SK-N-SH (cell line): ENCODE measurements at regions not wholly inside any gene's neighbourhood (a gene's known extent, or its start where the extent isn't known, plus 50 kb on each side); places are given as distances from the start of the nearest gene placed in this dataset.

Experiments used
- CTCF ChIP-seq: fragments of 200-600 bp; sonication (generic); IDR thresholded peaks from 2 replicates; pipeline ENCODE4 v1.6.1; 2017; ENCODE audit warnings: antibody characterized with exemption, mild to moderate bottlenecking, moderate library complexity
- EP300 ChIP-seq, 2 experiments: IDR thresholded peaks; 2 replicates each; pipeline versions ENCODE4 v1.4.0 to v1.6.1; 2012; ENCODE audit warnings: borderline replicate concordance in 1 of 2, low read depth in 1 of 2, low read length in 1 of 2
- EZH2phosphoT487 ChIP-seq: fragments of 200-600 bp; sonication (generic); IDR thresholded peaks from 2 replicates; pipeline ENCODE4 v1.6.1; 2017; ENCODE audit warnings: low read depth, mixed run types, mild to moderate bottlenecking, antibody characterized with exemption, moderate library complexity, borderline replicate concordance
- GABPA ChIP-seq: IDR thresholded peaks from 2 replicates; pipeline ENCODE4 v1.4.0; 2012; ENCODE audit warnings: low read depth, mild to moderate bottlenecking
- POLR2AphosphoS5 ChIP-seq: IDR thresholded peaks from 2 replicates; pipeline ENCODE4 v1.6.1; 2012; ENCODE audit warnings: low read depth, low read length
- RCOR1 ChIP-seq: fragments of 150-350 bp; IDR thresholded peaks from 2 replicates; pipeline ENCODE4 v1.6.1; 2017; ENCODE audit warnings: antibody characterized with exemption, low read length
- REST ChIP-seq: IDR thresholded peaks from 2 replicates; pipeline ENCODE4 v1.6.1; 2012; ENCODE audit warnings: mild to moderate bottlenecking, low read depth, low read length, moderate library complexity
- RFX5 ChIP-seq: IDR thresholded peaks from 2 replicates; pipeline ENCODE4 v1.6.1; 2012; ENCODE audit warnings: mild to moderate bottlenecking, improper control_type of control experiment, low read length
- SMC3 ChIP-seq: IDR thresholded peaks from 2 replicates; pipeline ENCODE4 v1.6.1; 2012; ENCODE audit warnings: low read depth, low read length, improper control_type of control experiment
- TAF1 ChIP-seq: IDR thresholded peaks from 2 replicates; pipeline ENCODE4 v1.6.1; 2012; ENCODE audit warnings: low read depth, mild to moderate bottlenecking, low read length, moderate library complexity, borderline replicate concordance
- YY1 ChIP-seq: IDR thresholded peaks from 2 replicates; pipeline ENCODE4 v1.4.0; 2012; ENCODE audit warnings: low read depth, mild to moderate bottlenecking
- ZBTB33 ChIP-seq: IDR thresholded peaks from 2 replicates; pipeline ENCODE4 v1.4.0; 2012; ENCODE audit warnings: low read depth, borderline replicate concordance
- TF ChIP-seq, protein P1 (sequence below): IDR thresholded peaks from 2 replicates; pipeline ENCODE4 v1.4.0; 2012; ENCODE audit warnings: low read depth, borderline replicate concordance
- TF ChIP-seq, protein P2 (sequence below): fragments of 150-350 bp; IDR thresholded peaks from 2 replicates; pipeline ENCODE4 v1.6.1; 2017; ENCODE audit warnings: antibody characterized with exemption, low read length, low read depth, borderline replicate concordance

DNA sequence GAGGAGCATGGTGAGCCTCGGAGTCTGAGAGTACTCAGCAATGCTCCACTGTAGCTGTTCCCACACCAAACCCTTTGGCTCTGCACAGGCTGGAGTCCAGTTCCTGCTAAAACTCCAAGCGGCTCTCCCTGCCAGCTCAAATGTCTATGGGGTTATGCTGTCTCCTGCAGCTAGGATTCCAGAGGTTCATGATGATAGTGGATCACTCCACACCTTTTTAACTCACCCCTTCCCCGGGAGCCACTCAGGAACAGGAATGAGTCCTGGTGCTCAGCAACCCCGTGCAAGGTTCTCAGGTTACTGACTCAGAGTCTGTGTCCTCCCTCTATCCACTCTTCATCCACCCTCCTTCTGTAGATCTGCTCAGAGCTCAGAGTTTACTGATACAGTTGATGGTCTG is 410.0 kb downstream of the CDH19 start:
- TF ChIP-seq TAF1 (no peak), POLR2AphosphoS5 (no peak), EZH2phosphoT487 (no peak), CTCF (no peak), RCOR1 (no peak), YY1 (no peak), EP300 (IDR thresholded peaks at IDR 0.05; ENCODE audit: borderline replicate concordance in 1 of 2, low read depth in 1 of 2, low read length in 1 of 2) (no peak), GABPA (no peak), ZBTB33 (no peak), REST (no peak), RFX5 (no peak), SMC3 (no peak)
- TF ChIP-seq, protein P1, sequence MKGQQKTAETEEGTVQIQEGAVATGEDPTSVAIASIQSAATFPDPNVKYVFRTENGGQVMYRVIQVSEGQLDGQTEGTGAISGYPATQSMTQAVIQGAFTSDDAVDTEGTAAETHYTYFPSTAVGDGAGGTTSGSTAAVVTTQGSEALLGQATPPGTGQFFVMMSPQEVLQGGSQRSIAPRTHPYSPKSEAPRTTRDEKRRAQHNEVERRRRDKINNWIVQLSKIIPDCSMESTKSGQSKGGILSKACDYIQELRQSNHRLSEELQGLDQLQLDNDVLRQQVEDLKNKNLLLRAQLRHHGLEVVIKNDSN = no peak
- TF ChIP-seq, protein P2, sequence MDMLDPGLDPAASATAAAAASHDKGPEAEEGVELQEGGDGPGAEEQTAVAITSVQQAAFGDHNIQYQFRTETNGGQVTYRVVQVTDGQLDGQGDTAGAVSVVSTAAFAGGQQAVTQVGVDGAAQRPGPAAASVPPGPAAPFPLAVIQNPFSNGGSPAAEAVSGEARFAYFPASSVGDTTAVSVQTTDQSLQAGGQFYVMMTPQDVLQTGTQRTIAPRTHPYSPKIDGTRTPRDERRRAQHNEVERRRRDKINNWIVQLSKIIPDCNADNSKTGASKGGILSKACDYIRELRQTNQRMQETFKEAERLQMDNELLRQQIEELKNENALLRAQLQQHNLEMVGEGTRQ = no peak
